CD4-positive, CD25-positive, alpha-beta regulatory T cell (primary cell): ENCODE measurements at regions not wholly inside any gene's neighbourhood (a gene's known extent, or its start where the extent isn't known, plus 50 kb on each side); places are given as distances from the start of the nearest gene placed in this dataset.

Source experiments
- ATAC-seq, 2 donors: fragments of 150-1000 bp; cut with Tn5 transposase; one replicate each; pipeline ENCODE4 v1.10.0; 2021; ENCODE audit warnings: low read depth in 2 of 2, moderate number of reproducible peaks in 2 of 2, moderate library complexity in 1 of 2
- DNase-seq, 3 donors: peaks; one replicate each; pipeline versions ENCODE4 v3.0.0 to v3.0.0-alpha.2; 2012 to 2022; ENCODE audit warnings: mixed read lengths in 1 of 3
- H3K27ac ChIP-seq: one replicate; pipeline ENCODE4 v1.7.0; 2013; ENCODE audit warnings: mild to moderate bottlenecking, low read length; ENCODE audit not compliant: insufficient read depth, poor library complexity, severe bottlenecking
- H3K27me3 ChIP-seq: one replicate; pipeline ENCODE4 v1.7.0; 2013; ENCODE audit warnings: low read length; ENCODE audit not compliant: control insufficient read depth, insufficient read depth
- H3K36me3 ChIP-seq: one replicate; pipeline ENCODE4 v1.7.0; 2013; ENCODE audit warnings: mild to moderate bottlenecking, low read length, moderate library complexity; ENCODE audit not compliant: control insufficient read depth, insufficient read depth
- H3K4me1 ChIP-seq: 2 replicates; pipeline ENCODE4 v1.7.0; 2013; ENCODE audit warnings: mild to moderate bottlenecking, low read length; ENCODE audit not compliant: insufficient read depth, control insufficient read depth, poor library complexity, severe bottlenecking
- H3K4me3 ChIP-seq: one replicate; pipeline ENCODE4 v1.7.0; 2013; ENCODE audit warnings: low read depth, mild to moderate bottlenecking, low read length, moderate library complexity
- H3K9me3 ChIP-seq, 2 experiments: 1 replicate in 1 of 2; 2 replicates in 1 of 2; pipeline ENCODE4 v1.7.0; 2013; ENCODE audit warnings: low read length in 2 of 2, mild to moderate bottlenecking in 1 of 2, moderate library complexity in 1 of 2; ENCODE audit not compliant: control insufficient read depth in 2 of 2
- H3K27ac Mint-ChIP-seq, 3 donors: one replicate each; pipeline ENCODE4 v1.8.0; 2020 to 2022; ENCODE audit warnings: mild to moderate bottlenecking in 3 of 3, mixed read lengths in 3 of 3, moderate library complexity in 2 of 3
- H3K27me3 Mint-ChIP-seq: one replicate; pipeline ENCODE4 v1.8.0; 2022; ENCODE audit warnings: mild to moderate bottlenecking, mixed read lengths
- H3K36me3 Mint-ChIP-seq: one replicate; pipeline ENCODE4 v1.8.0; 2020; ENCODE audit warnings: mixed read lengths
- H3K4me1 Mint-ChIP-seq, 4 donors: one replicate each; pipeline ENCODE4 v1.8.0; 2020 to 2022; ENCODE audit warnings: mixed read lengths in 4 of 4, mild to moderate bottlenecking in 1 of 4
- H3K4me3 Mint-ChIP-seq, 4 donors: one replicate each; pipeline ENCODE4 v1.8.0; 2020 to 2022; ENCODE audit warnings: mild to moderate bottlenecking in 4 of 4, mixed read lengths in 4 of 4, moderate library complexity in 3 of 4
- H3K9me3 Mint-ChIP-seq, 7 donors: one replicate each; pipeline ENCODE4 v1.8.0; 2020 to 2022; ENCODE audit warnings: mixed read lengths in 7 of 7, mild to moderate bottlenecking in 3 of 7, moderate library complexity in 2 of 7

DNA sequence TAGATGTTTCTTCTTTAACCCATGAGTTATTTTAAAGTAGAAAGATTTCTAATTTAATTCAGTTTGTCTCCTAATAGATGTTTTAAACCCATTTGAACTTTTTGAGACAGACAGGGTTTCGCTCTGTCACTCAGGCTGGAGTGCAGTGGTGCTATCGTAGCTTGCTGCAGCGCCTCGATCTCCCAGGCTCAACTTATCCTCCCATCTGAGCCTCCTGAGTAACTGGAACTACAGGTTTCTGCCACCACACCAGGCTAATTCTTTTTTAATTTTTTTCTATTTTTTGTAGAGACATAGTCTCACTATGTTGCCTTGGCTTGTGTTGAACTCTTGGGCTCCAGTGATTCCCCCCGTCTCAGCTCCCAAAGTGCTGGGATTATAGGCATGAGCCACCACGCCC is 53.0 kb upstream of the RAB18 start:
- no peak overlapping the region for H3K4me3 Mint-ChIP-seq
- Histone ChIP-seq H3K36me3 (no peaks in the 10 kb centered on the region), H3K27me3 (no peaks in the 10 kb centered on the region), H3K9me3 (no peaks in the 10 kb centered on the region), H3K27ac (no peak overlapping the region), H3K4me3 (no peak overlapping the region), H3K4me1 (no peaks in the 10 kb centered on the region)
- peaks cover 0 to 2% (median 0%) of the 10 kb centered on the region in 7 donors for H3K9me3 Mint-ChIP-seq
- no peaks in the 10 kb centered on the region for H3K36me3 Mint-ChIP-seq
- DNase-seq (no peak), ATAC-seq (no peak)
- H3K4me1 Mint-ChIP-seq: peaks cover 0 to 7% (median 2%) of the 10 kb centered on the region in 4 donors
- H3K27me3 Mint-ChIP-seq: peaks cover 15% of the 10 kb centered on the region
- H3K27ac Mint-ChIP-seq: no peak overlapping the region

DNA sequence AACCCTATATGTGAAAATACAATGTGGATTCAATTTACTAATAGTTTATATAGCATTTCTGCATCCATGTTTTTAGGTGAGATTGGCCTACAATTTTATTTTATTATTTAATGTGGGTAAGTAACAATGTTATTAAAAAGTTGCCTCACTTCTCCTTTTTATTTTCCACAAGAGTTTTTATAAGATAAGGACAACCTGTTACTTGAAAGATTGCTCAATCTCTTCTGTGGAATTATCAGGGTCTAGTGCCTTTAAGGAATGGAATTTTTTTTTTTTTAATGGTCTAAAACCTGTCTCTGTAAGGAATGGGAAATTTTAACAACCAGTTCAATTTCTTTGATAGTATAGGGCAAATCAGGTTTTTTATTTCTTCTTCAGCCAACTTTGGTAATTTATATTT is 53.9 kb upstream of the RAB18 start:
- H3K4me3 ChIP-seq: no peak overlapping the region
- H3K4me3 Mint-ChIP-seq: no peak overlapping the region
- no peak overlapping the region for H3K27ac Mint-ChIP-seq

DNA sequence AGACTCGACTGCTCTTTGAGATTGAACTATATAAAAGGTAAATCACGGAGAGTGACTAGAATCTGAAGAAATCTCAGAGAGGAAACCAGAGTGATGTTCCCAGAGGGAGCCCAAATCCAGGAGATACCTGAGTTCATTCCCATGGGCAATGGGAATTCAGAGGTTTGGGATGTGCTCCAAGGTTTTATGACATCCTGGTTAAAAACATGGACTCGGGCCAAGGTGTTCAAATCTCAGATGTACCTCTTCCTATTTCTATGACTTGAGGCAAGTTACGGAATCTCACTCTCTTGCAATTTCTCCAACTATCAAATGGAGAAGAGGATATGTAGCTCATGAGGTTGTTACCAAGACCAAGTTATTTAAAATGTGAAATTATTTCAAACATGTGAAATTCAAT is 54.5 kb upstream of the RAB18 start:
- Mint-ChIP-seq H3K4me1 (peaks cover 0 to 7% (median 2%) of the 10 kb centered on the region in 4 donors), H3K27me3 (peaks cover 11% of the 10 kb centered on the region), H3K9me3 (peaks cover 0 to 2% (median 0%) of the 10 kb centered on the region in 7 donors), H3K36me3 (no peaks in the 10 kb centered on the region), H3K4me3 (no peak overlapping the region), H3K27ac (no peak overlapping the region)
- Histone ChIP-seq H3K4me1 (no peaks in the 10 kb centered on the region), H3K9me3 (no peaks in the 10 kb centered on the region), H3K36me3 (no peaks in the 10 kb centered on the region), H3K4me3 (no peak overlapping the region), H3K27ac (no peak overlapping the region), H3K27me3 (no peaks in the 10 kb centered on the region)
- ATAC-seq (no peak), DNase-seq (no peak)

More for the DNA sequence above, 53.9 kb upstream of the RAB18 start:
- Histone ChIP-seq H3K36me3 (no peaks in the 10 kb centered on the region), H3K9me3 (no peaks in the 10 kb centered on the region), H3K4me1 (no peaks in the 10 kb centered on the region), H3K27me3 (no peaks in the 10 kb centered on the region), H3K27ac (no peak overlapping the region)
- DNase-seq: no peak
- peaks cover 11% of the 10 kb centered on the region for H3K27me3 Mint-ChIP-seq
- ATAC-seq: no peak
- no peaks in the 10 kb centered on the region for H3K36me3 Mint-ChIP-seq
- peaks cover 0 to 7% (median 2%) of the 10 kb centered on the region in 4 donors for H3K4me1 Mint-ChIP-seq
- peaks cover 0 to 2% (median 0%) of the 10 kb centered on the region in 7 donors for H3K9me3 Mint-ChIP-seq

DNA sequence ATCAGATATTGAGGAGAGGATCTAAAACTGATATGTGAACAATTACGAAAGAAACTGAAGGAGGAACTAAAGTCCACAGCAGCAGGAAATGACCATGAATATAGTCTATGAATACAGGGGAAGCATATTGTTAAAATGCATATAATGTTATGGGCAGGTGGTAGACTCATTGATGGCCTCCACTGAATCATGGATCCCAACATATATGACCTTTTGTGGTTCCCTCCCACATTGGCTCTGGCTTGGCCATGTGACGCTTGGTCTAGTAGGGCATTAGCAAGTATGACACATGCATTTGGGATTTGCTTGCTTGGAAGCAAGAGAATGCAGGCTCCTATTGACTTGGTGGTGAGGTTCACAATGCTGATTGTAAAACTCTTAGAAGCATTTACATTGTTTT is 55.2 kb upstream of the RAB18 start:
- H3K27me3 Mint-ChIP-seq: peaks cover 11% of the 10 kb centered on the region
- H3K4me1 ChIP-seq: no peaks in the 10 kb centered on the region
- no peak overlapping the region for H3K4me3 ChIP-seq
- H3K27me3 ChIP-seq: no peaks in the 10 kb centered on the region
- H3K36me3 Mint-ChIP-seq: no peaks in the 10 kb centered on the region
- peaks cover 0 to 7% (median 2%) of the 10 kb centered on the region in 4 donors for H3K4me1 Mint-ChIP-seq
- ATAC-seq: no peak
- no peak overlapping the region for H3K27ac Mint-ChIP-seq
- DNase-seq: no peak
- H3K4me3 Mint-ChIP-seq: no peak overlapping the region
- peaks cover 0 to 2% (median 0%) of the 10 kb centered on the region in 7 donors for H3K9me3 Mint-ChIP-seq
- no peaks in the 10 kb centered on the region for H3K9me3 ChIP-seq
- no peaks in the 10 kb centered on the region for H3K36me3 ChIP-seq
- no peak overlapping the region for H3K27ac ChIP-seq

DNA sequence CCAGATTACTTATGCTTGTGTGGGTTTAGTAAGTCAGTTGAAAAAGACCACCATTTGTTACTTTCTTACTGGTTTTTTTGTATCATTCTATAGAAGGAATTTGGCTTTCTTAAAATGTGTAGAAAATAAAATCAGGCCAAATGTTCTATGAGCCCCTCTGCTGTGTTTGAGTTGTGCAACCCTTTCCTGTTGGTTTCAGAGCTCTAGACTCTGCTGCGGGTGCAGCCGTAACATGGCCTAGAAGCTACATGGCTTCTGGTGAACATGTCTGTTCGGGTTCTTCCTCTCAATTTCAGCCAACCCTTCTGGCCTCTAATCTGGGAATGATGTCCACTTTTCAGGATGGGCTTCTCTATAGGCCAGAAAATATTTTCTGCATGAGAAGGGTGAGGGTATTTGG is 56.6 kb upstream of the RAB18 start:
- Mint-ChIP-seq H3K9me3 (peaks cover 0 to 2% (median 0%) of the 10 kb centered on the region in 7 donors), H3K36me3 (no peaks in the 10 kb centered on the region), H3K4me3 (no peak overlapping the region), H3K27ac (peak overlapping the region in 1 of 3 donors; percentile 30), H3K27me3 (peaks cover 11% of the 10 kb centered on the region), H3K4me1 (peaks cover 0 to 7% (median 2%) of the 10 kb centered on the region in 4 donors)
- Histone ChIP-seq H3K27ac (no peak overlapping the region), H3K36me3 (no peaks in the 10 kb centered on the region), H3K27me3 (no peaks in the 10 kb centered on the region), H3K4me3 (no peak overlapping the region), H3K9me3 (no peaks in the 10 kb centered on the region), H3K4me1 (no peaks in the 10 kb centered on the region)
- ATAC-seq: no peak
- no peak for DNase-seq

DNA sequence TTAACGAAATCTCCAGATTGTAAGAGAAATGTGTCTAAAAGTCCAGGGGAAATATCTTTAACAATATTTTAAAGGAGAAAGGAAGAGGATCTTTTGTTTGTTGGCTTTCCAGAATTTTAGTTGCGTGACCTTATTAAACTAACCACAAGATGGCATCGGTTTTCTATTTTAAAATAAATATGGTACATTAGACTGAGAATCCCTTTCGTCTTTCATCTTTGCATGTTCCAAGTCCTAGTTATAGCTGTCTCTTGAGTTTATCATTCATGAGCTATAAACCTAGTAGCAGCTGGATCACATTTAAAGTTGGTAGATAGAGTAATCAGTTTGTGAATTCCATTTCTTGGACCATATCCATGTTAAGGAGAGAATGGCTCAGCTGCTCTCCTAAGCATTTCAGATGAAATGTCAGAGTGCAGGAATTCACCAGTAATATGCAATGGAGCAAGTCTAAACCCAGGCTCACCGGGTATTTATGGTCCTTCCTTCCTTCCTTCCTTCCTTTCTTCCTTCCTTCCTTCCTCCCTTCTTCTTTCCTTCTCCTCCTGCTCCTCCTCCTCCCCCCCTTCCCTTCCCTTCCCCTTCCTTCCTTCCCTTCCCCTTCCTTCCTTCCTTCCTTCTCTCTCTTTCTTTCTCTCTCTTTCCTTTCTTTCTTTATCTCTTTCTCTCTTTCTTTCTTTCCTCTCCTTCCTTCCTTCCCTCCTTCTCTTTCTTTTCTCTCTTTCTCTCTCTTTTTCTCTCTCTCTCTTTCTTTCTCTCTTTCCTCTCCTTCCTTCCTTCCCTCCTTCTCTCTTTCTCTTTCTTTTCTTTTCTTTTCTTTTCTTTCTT is 57.8 kb upstream of the RAB18 start:
- Mint-ChIP-seq H3K36me3 (no peaks in the 10 kb centered on the region), H3K4me3 (no peak overlapping the region), H3K27ac (peak overlapping the region in 2 of 3 donors; percentile 30 to 95), H3K9me3 (peaks cover 0 to 2% (median 0%) of the 10 kb centered on the region in 7 donors), H3K27me3 (peaks cover 11% of the 10 kb centered on the region), H3K4me1 (peaks cover 0 to 7% (median 2%) of the 10 kb centered on the region in 4 donors)
- Histone ChIP-seq H3K36me3 (no peaks in the 10 kb centered on the region), H3K27ac (no peak overlapping the region), H3K27me3 (no peaks in the 10 kb centered on the region), H3K9me3 (no peaks in the 10 kb centered on the region), H3K4me1 (no peaks in the 10 kb centered on the region), H3K4me3 (no peak overlapping the region)
- DNase-seq (peak in 2 of 3 donors; percentile 40 to 48), ATAC-seq (peak in 1 of 2 donors; percentile 55)

DNA sequence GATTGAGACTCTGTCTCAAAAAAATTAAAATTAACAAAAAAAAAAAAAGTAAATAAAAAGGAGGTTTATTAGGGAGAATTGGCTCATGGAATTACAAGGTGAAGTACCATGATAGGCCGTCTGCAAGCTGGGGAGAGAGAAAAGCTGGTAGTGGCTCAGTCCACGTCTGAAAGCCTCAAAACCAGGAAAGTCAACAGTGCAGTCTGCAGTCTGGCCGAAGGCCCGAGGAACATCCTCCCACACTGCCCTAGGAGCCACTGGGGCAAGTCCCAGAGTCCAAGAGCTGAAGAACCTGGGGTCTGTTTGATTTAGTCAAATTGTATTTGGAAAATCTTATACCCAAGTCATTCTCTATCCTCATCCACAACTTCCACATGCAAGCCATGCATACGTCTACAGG is 59.0 kb upstream of the RAB18 start:
- Mint-ChIP-seq H3K36me3 (no peaks in the 10 kb centered on the region), H3K9me3 (peaks cover 0 to 2% (median 0%) of the 10 kb centered on the region in 7 donors), H3K27ac (no peak overlapping the region), H3K4me1 (peaks cover 0 to 7% (median 2%) of the 10 kb centered on the region in 4 donors), H3K27me3 (peaks cover 7% of the 10 kb centered on the region), H3K4me3 (no peak overlapping the region)
- Histone ChIP-seq H3K9me3 (no peaks in the 10 kb centered on the region), H3K36me3 (no peaks in the 10 kb centered on the region), H3K4me1 (no peaks in the 10 kb centered on the region), H3K4me3 (no peak overlapping the region), H3K27me3 (no peaks in the 10 kb centered on the region), H3K27ac (no peak overlapping the region)
- no peak for ATAC-seq
- no peak for DNase-seq

DNA sequence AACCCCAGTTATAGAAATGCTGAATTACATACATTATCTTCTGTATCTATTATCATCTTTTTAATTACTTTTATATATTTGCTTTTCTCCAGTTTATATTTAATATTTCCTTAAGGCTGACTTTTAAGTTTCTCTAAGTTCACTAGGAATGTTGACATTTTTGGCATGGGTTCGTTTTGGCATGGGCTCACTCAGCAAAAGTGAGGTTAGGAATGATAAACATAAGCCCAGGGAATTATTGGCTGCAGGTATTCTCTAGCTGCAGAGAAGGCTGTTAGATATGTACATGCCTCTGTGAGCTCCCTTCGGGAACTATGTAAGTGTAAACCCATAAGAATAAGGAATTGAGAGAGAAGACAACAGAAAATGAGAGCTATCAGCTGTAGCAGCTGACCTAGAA is 63.6 kb upstream of the RAB18 start:
- no peak overlapping the region for H3K4me3 ChIP-seq
- Mint-ChIP-seq H3K27me3 (peaks cover 4% of the 10 kb centered on the region), H3K4me3 (no peak overlapping the region), H3K4me1 (no peaks in the 10 kb centered on the region), H3K27ac (no peak overlapping the region), H3K9me3 (peaks cover 0 to 2% (median 0%) of the 10 kb centered on the region in 7 donors), H3K36me3 (no peaks in the 10 kb centered on the region)
- no peaks in the 10 kb centered on the region for H3K9me3 ChIP-seq
- DNase-seq (no peak), ATAC-seq (no peak)
- no peaks in the 10 kb centered on the region for H3K36me3 ChIP-seq
- H3K27ac ChIP-seq: no peak overlapping the region
- H3K4me1 ChIP-seq: no peaks in the 10 kb centered on the region
- H3K27me3 ChIP-seq: no peaks in the 10 kb centered on the region
